WTC11 (cell line): ENCODE measurements at regions not wholly inside any gene's neighbourhood (a gene's known extent, or its start where the extent isn't known, plus 50 kb on each side); places are given as distances from the start of the nearest gene placed in this dataset.

Experiments used
- CTCF ChIP-seq: fragments of 200-600 bp; IDR thresholded peaks from 2 replicates; pipeline ENCODE4 v1.8.0; 2022; ENCODE audit warnings: antibody characterized with exemption
- E2F4 ChIP-seq: sonication (generic); formaldehyde crosslinking; IDR thresholded peaks from 2 replicates; pipeline ENCODE4 v1.8.1; 2022; ENCODE audit warnings: low read depth, mild to moderate bottlenecking, moderate library complexity, missing genetic modification reagents, borderline replicate concordance
- FOXJ3 ChIP-seq: sonication (generic); formaldehyde crosslinking; IDR thresholded peaks from 2 replicates; pipeline ENCODE4 v1.9.0; 2021; ENCODE audit warnings: missing genetic modification reagents, mild to moderate bottlenecking, borderline replicate concordance
- JUN ChIP-seq: sonication (generic); formaldehyde crosslinking; IDR thresholded peaks from 2 replicates; pipeline ENCODE4 v1.8.0; 2023; ENCODE audit warnings: mild to moderate bottlenecking, missing genetic modification reagents
- NR3C1 ChIP-seq: sonication (generic); formaldehyde crosslinking; conservative IDR thresholded peaks from 2 replicates; pipeline ENCODE4 v1.8.1; 2023; ENCODE audit warnings: low read depth, mild to moderate bottlenecking, missing genetic modification reagents
- SP1 ChIP-seq: sonication (generic); formaldehyde crosslinking; conservative IDR thresholded peaks from 2 replicates; pipeline ENCODE4 v1.8.1; 2022; ENCODE audit warnings: missing genetic modification reagents

- TF ChIP-seq FOXJ3: no peak
- no peak for TF ChIP-seq CTCF
- no peak for TF ChIP-seq SP1
- no peak for TF ChIP-seq NR3C1 (CRISPR knock-in tag)
- TF ChIP-seq E2F4 (CRISPR knock-in tag): no peak
- no peak for TF ChIP-seq JUN (CRISPR knock-in tag)
Measured at GRCh38 chr4:19958848-19959247, 292.9 kb upstream of the SLIT2 start.
